NT2/D1 (cell line): ENCODE measurements at regions not wholly inside any gene's neighbourhood (a gene's known extent, or its start where the extent isn't known, plus 50 kb on each side); places are given as distances from the start of the nearest gene placed in this dataset.

Source experiments
- DNase-seq: peaks from one replicate; pipeline ENCODE4 v3.0.0-alpha.2; 2011; ENCODE audit warnings: low read depth, low spot score
- H3K27me3 ChIP-seq: 2 replicates; pipeline ENCODE4 v1.6.0; 2011; ENCODE audit warnings: mild to moderate bottlenecking; ENCODE audit not compliant: insufficient read length, insufficient read depth
- H3K36me3 ChIP-seq: 2 replicates; pipeline ENCODE4 v1.6.1; 2011; ENCODE audit warnings: mild to moderate bottlenecking, low read length, mixed read lengths; ENCODE audit not compliant: insufficient read depth, insufficient read length
- H3K4me1 ChIP-seq: 2 replicates; pipeline ENCODE4 v1.5.1; 2011; ENCODE audit not compliant: insufficient read depth, insufficient read length
- H3K4me3 ChIP-seq: 2 replicates; pipeline ENCODE4 v1.5.1; 2011; ENCODE audit warnings: low read depth; ENCODE audit not compliant: insufficient read length
- H3K9ac ChIP-seq: 2 replicates; pipeline ENCODE4 v1.6.0; 2011; ENCODE audit warnings: low read depth; ENCODE audit not compliant: insufficient read length
- H3K9me3 ChIP-seq: 2 replicates; pipeline ENCODE4 v1.5.1; 2011; ENCODE audit warnings: mild to moderate bottlenecking, low read length; ENCODE audit not compliant: insufficient read depth
- SUZ12 ChIP-seq: IDR thresholded peaks from 2 replicates; pipeline ENCODE4 v1.6.1; 2011; ENCODE audit not compliant: insufficient read length, insufficient read depth; ENCODE audit errors: extremely low read depth
- YY1 ChIP-seq: IDR thresholded peaks from 2 replicates; pipeline ENCODE4 v1.6.1; 2011; ENCODE audit not compliant: insufficient read length, insufficient read depth
- ZNF274 ChIP-seq: IDR thresholded peaks from 2 replicates; pipeline ENCODE4 v1.6.1; 2011; ENCODE audit warnings: mild to moderate bottlenecking, low read depth, low read length

- DNase-seq = no peak
- TF ChIP-seq SUZ12 (no peak), ZNF274 (no peak), YY1 (no peak)
- Histone ChIP-seq H3K4me1 (no peaks in the 10 kb centered on the region), H3K9ac (no peak overlapping the region), H3K9me3 (no peaks in the 10 kb centered on the region), H3K36me3 (no peaks in the 10 kb centered on the region), H3K27me3 (no peaks in the 10 kb centered on the region), H3K4me3 (no peak overlapping the region)
These were observed 161.2 kb upstream of the GNAI1 start for GRCh38 chr7:79973455-79973854.

DNA sequence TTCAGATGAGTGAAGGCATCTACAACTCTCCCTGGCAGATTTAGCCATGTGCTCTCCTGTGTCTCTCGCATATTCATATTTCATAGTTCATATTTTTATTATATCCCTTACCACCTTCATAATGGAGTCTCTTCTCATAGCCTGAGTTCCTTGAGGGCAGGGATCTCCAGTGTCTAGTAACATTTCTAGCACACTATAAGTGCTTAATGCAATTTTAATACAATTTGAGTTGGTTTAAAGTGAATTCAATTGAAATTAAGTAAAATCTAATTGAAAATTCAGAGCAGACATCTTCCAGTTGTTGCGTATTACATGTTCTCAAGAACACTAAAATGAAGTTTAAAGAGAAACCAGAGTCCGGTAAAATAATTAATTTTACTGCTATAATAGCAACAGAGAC is 163.6 kb upstream of the GNAI1 start:
- no peaks in the 10 kb centered on the region for H3K4me1 ChIP-seq
- H3K27me3 ChIP-seq = no peaks in the 10 kb centered on the region
- H3K9me3 ChIP-seq = no peaks in the 10 kb centered on the region
- no peak for DNase-seq
- no peak overlapping the region for H3K9ac ChIP-seq
- H3K4me3 ChIP-seq = no peak overlapping the region
- H3K36me3 ChIP-seq = no peaks in the 10 kb centered on the region
- TF ChIP-seq YY1 = no peak
- TF ChIP-seq SUZ12 = no peak
- no peak for TF ChIP-seq ZNF274

DNA sequence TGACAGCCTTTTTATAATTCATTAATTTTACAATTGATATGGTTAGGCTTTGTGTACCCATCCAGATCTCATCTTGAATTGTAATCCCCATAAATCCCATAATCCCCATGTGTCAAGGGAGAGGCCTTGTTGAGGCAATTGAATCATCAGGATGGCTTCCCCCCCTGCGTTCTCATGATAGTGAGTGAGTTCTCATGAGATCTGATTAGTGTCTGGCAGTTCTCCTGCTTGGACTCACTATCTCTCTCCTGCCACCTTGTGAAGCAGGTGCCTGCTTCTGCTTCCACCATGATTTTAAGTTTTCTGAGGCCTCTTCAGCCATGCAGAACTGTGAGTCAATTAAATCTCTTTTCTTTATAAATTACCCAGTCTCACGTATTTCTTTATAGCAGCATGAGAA is 165.7 kb upstream of the GNAI1 start:
- no peak for DNase-seq
- TF ChIP-seq YY1 (no peak), ZNF274 (no peak), SUZ12 (no peak)
- Histone ChIP-seq H3K9me3 (no peaks in the 10 kb centered on the region), H3K4me1 (no peaks in the 10 kb centered on the region), H3K36me3 (no peaks in the 10 kb centered on the region), H3K27me3 (no peaks in the 10 kb centered on the region), H3K4me3 (no peak overlapping the region), H3K9ac (no peak overlapping the region)

DNA sequence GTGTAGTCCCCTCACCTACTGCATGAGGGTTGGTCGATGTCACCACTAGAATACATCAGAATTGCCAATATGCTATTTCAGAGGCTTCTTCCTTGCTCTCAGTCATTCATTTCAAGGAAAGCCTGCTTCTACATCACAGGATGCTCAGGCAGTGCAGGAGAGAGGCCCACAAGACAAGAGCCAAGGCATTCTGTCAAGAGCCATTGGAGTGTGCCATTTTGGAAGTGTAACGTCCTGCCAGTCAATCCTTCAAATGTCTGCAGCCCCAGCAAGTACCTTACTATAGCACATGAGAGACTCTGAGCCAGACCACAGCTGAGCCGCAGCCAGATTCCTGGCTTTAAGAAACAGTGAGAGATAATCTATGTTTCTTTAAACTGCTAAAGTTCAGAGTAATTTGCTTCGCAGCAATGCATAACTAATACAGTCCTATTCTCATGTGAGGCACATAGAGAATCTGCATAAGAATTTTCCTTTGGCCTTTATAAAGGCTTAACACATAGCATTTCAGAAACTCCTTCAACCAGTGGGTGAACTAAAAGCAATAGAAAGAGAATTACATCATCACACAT is 166.5 kb upstream of the GNAI1 start:
- no peaks in the 10 kb centered on the region for H3K9me3 ChIP-seq
- H3K4me1 ChIP-seq = no peaks in the 10 kb centered on the region
- no peaks in the 10 kb centered on the region for H3K27me3 ChIP-seq
- DNase-seq = peak; percentile 33
- H3K4me3 ChIP-seq = no peak overlapping the region
- no peak for TF ChIP-seq SUZ12
- no peak for TF ChIP-seq ZNF274
- TF ChIP-seq YY1 = no peak
- no peak overlapping the region for H3K9ac ChIP-seq
- H3K36me3 ChIP-seq = no peaks in the 10 kb centered on the region

- Histone ChIP-seq H3K27me3 (no peaks in the 10 kb centered on the region), H3K9me3 (no peaks in the 10 kb centered on the region), H3K4me3 (no peak overlapping the region), H3K36me3 (no peaks in the 10 kb centered on the region), H3K9ac (no peak overlapping the region), H3K4me1 (no peaks in the 10 kb centered on the region)
- TF ChIP-seq ZNF274 = no peak
- TF ChIP-seq SUZ12 = no peak
- TF ChIP-seq YY1 = no peak
- DNase-seq = no peak
These were observed 168.7 kb upstream of the GNAI1 start for GRCh38 chr7:79965946-79966345.

DNA sequence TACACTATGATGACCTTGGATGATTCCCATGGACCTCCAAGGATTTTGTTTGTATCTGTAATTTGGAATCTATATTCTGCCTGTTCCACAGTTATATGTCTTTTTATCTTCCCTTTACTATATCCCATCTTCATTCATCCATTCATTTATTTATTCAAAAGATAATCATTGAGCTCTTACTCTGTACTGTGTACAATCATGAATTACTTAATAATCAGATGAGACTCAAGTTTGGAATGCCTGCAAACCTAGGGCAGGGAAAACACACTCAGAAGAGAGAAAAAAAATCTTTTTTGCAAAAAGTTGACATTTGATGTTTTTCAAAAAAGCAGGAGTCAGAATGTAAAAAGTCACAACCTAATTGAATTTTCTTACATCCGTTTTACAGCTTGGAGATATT is 170.2 kb upstream of the GNAI1 start:
- no peaks in the 10 kb centered on the region for H3K9me3 ChIP-seq
- no peaks in the 10 kb centered on the region for H3K27me3 ChIP-seq
- no peak for TF ChIP-seq YY1
- no peak for TF ChIP-seq ZNF274
- no peak for TF ChIP-seq SUZ12
- no peak overlapping the region for H3K4me3 ChIP-seq
- no peaks in the 10 kb centered on the region for H3K36me3 ChIP-seq
- DNase-seq = no peak
- H3K9ac ChIP-seq = no peak overlapping the region
- H3K4me1 ChIP-seq = no peaks in the 10 kb centered on the region

- H3K4me3 ChIP-seq = no peak overlapping the region
- TF ChIP-seq YY1 (no peak), SUZ12 (no peak), ZNF274 (no peak)
- no peaks in the 10 kb centered on the region for H3K27me3 ChIP-seq
- no peak for DNase-seq
- H3K9me3 ChIP-seq = no peaks in the 10 kb centered on the region
- no peaks in the 10 kb centered on the region for H3K36me3 ChIP-seq
- no peaks in the 10 kb centered on the region for H3K4me1 ChIP-seq
- H3K9ac ChIP-seq = no peak overlapping the region
These were observed 181.5 kb upstream of the GNAI1 start for GRCh38 chr7:79953130-79953529.

GRCh38 chr7:79952399-79952798 is 182.2 kb upstream of the GNAI1 start:
- 0 out of 2 replicates have a peak, but pooled peaks cover 2% of the 10 kb centered on the region for H3K9me3 ChIP-seq
- no peak for DNase-seq
- no peak overlapping the region for H3K4me3 ChIP-seq
- no peaks in the 10 kb centered on the region for H3K36me3 ChIP-seq
- H3K9ac ChIP-seq = no peak overlapping the region
- no peaks in the 10 kb centered on the region for H3K4me1 ChIP-seq
- H3K27me3 ChIP-seq = no peaks in the 10 kb centered on the region
- TF ChIP-seq YY1 = no peak
- no peak for TF ChIP-seq SUZ12
- no peak for TF ChIP-seq ZNF274
